Stomach (tissue), 4 donors: ENCODE measurements at regions not wholly inside any gene's neighbourhood (a gene's known extent, or its start where the extent isn't known, plus 50 kb on each side); places are given as distances from the start of the nearest gene placed in this dataset.

Experiments
- EP300 ChIP-seq: sonication (generic); formaldehyde crosslinking; IDR thresholded peaks from one replicate; pipeline ENCODE4 v1.6.1; 2017; ENCODE audit warnings: antibody characterized with exemption
- POLR2A ChIP-seq, 4 donors: fragments of 450-650 bp; IDR thresholded peaks; one replicate each; pipeline ENCODE4 v1.6.1; 2016; ENCODE audit warnings: antibody characterized with exemption in 4 of 4, control low read depth in 2 of 4, mild to moderate bottlenecking in 1 of 4, moderate library complexity in 1 of 4
- POLR2AphosphoS5 ChIP-seq, 3 donors: sonication (generic); formaldehyde crosslinking; IDR thresholded peaks; one replicate each; pipeline ENCODE4 v1.6.1; 2016; ENCODE audit warnings: antibody characterized with exemption in 3 of 3
- TF ChIP-seq, protein P1 (sequence below), 7 experiments: fragments of 450-650 bp in 4 of 7; fragments of 200-600 bp in 3 of 7; sonication (generic) in 3 of 7; IDR thresholded peaks; one replicate each; pipeline ENCODE4 v1.5.1; 2016 to 2019; ENCODE audit warnings: antibody characterized with exemption in 7 of 7, control low read depth in 2 of 7, mild to moderate bottlenecking in 1 of 7

- TF ChIP-seq, protein P1, sequence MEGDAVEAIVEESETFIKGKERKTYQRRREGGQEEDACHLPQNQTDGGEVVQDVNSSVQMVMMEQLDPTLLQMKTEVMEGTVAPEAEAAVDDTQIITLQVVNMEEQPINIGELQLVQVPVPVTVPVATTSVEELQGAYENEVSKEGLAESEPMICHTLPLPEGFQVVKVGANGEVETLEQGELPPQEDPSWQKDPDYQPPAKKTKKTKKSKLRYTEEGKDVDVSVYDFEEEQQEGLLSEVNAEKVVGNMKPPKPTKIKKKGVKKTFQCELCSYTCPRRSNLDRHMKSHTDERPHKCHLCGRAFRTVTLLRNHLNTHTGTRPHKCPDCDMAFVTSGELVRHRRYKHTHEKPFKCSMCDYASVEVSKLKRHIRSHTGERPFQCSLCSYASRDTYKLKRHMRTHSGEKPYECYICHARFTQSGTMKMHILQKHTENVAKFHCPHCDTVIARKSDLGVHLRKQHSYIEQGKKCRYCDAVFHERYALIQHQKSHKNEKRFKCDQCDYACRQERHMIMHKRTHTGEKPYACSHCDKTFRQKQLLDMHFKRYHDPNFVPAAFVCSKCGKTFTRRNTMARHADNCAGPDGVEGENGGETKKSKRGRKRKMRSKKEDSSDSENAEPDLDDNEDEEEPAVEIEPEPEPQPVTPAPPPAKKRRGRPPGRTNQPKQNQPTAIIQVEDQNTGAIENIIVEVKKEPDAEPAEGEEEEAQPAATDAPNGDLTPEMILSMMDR (IDR thresholded peaks at IDR 0.05), result no peak
- TF ChIP-seq POLR2A (IDR thresholded peaks at IDR 0.05) (no peak), POLR2AphosphoS5 (IDR thresholded peaks at IDR 0.05) (no peak), EP300 (no peak)
Measured at GRCh38 chr18:64692826-64693225, 543.9 kb upstream of the LINC00305 start.
